ENCODE measurements at regions not wholly inside any gene's neighbourhood (a gene's known extent, or its start where the extent isn't known, plus 50 kb on each side); places are given as distances from the start of the nearest gene placed in this dataset.
A peak's percentile ranks its signal among the peaks of the same experiment; 100 is the strongest.

DNA sequence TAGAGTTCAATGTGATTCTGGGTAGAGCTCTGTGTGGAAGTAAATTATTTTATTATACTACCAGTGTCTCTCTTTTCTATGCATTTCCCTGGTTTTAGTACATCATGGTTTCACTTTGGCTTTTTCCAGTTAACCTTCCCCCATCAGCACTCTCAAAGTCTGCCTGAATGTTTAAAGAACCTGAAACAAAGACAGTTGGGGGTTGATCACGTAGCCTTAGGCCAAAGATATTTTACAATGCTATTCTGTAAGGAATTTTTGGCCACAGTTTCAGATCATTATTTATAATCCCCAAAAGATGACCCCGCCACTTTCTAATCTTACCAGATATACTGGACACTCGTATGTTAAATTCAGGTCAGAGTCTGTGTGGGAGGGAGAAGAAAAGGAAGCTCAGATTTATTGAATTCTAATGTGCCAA lies 156.3 kb upstream of the TMC3 start:
- Histone ChIP-seq H3K4ac (ENCODE audit: low read depth, low read length) (no peak overlapping the region), H4K91ac (ENCODE audit: insufficient read length, low read depth, low read length) (no peak overlapping the region), H3K4me1 (ENCODE audit: insufficient read depth, low read length) (peaks cover 4% of the 10 kb centered on the region; the same call in 1 of the 2 replicates), H2BK120ac (ENCODE audit: low read depth, low read length, poor library complexity, severe bottlenecking) (no peak overlapping the region), H3K79me2 (ENCODE audit: insufficient read depth, low read length) (no peaks in the 10 kb centered on the region), H4K5ac (ENCODE audit: insufficient read length, low read depth, low read length) (no peak overlapping the region), H3K9me3 (ENCODE audit: control insufficient read depth, low read depth, low read length) (no peaks in the 10 kb centered on the region), H2BK12ac (ENCODE audit: insufficient read length, low read depth, low read length) (no peak overlapping the region), H3K23me2 (ENCODE audit: insufficient read length, low read depth, low read length, poor library complexity, severe bottlenecking) (no peaks in the 10 kb centered on the region), H2BK15ac (ENCODE audit: low read depth, low read length) (no peak overlapping the region), H2BK20ac (ENCODE audit: low read depth, low read length, poor library complexity, severe bottlenecking) (no peak overlapping the region), H3K79me1 (ENCODE audit: insufficient read depth, low read depth, low read length, poor library complexity, severe bottlenecking) (no peaks in the 10 kb centered on the region), H3K27ac (ENCODE audit: insufficient read length, low read depth, low read length) (no peak overlapping the region), H2AK5ac (ENCODE audit: insufficient read length, low read length) (no peak overlapping the region), H2BK5ac (ENCODE audit: insufficient read length, low read length) (no peak overlapping the region), H3T11ph (ENCODE audit: low read length) (no peak overlapping the region), H3K56ac (ENCODE audit: insufficient read length, low read depth, low read length) (no peak overlapping the region), H3K4me2 (ENCODE audit: insufficient read depth, insufficient read length, low read length) (no peak overlapping the region), H3K14ac (ENCODE audit: insufficient read depth, low read length) (no peak overlapping the region), H4K20me1 (ENCODE audit: control insufficient read depth, insufficient read depth, insufficient read length) (no peaks in the 10 kb centered on the region), H3K9ac (ENCODE audit: extremely low read depth, insufficient read length, low read length) (no peak overlapping the region), H3K27me3 (ENCODE audit: insufficient read depth, low read length) (no peaks in the 10 kb centered on the region), H3K18ac (ENCODE audit: insufficient read length, low read depth, low read length) (no peak overlapping the region), H3K23ac (ENCODE audit: insufficient read length, low read depth, low read length) (no peak overlapping the region), H2AFZ (ENCODE audit: low read length) (no peak overlapping the region), H4K8ac (replicated peaks; ENCODE audit: insufficient read length, low read depth, low read length) (no peak overlapping the region)
- H3K27ac Mint-ChIP-seq = no peak overlapping the region
- TF ChIP-seq, protein P1, sequence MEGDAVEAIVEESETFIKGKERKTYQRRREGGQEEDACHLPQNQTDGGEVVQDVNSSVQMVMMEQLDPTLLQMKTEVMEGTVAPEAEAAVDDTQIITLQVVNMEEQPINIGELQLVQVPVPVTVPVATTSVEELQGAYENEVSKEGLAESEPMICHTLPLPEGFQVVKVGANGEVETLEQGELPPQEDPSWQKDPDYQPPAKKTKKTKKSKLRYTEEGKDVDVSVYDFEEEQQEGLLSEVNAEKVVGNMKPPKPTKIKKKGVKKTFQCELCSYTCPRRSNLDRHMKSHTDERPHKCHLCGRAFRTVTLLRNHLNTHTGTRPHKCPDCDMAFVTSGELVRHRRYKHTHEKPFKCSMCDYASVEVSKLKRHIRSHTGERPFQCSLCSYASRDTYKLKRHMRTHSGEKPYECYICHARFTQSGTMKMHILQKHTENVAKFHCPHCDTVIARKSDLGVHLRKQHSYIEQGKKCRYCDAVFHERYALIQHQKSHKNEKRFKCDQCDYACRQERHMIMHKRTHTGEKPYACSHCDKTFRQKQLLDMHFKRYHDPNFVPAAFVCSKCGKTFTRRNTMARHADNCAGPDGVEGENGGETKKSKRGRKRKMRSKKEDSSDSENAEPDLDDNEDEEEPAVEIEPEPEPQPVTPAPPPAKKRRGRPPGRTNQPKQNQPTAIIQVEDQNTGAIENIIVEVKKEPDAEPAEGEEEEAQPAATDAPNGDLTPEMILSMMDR (conservative IDR thresholded peaks at IDR 0.05) = no peak
- H3K27me3 Mint-ChIP-seq (ENCODE audit: low read depth) = no peaks in the 10 kb centered on the region; the same call in 1 of the 2 replicates
- no peak for DNase-seq
- no peaks in the 10 kb centered on the region; a peak in 1 of 5 replicates for H3K9me3 Mint-ChIP-seq
- no CpG with 5 or more reads among the region's 3 CpGs for WGBS (ENCODE audit: extremely low coverage, insufficient read length, low lambda C conversion rate)
- peak overlapping the region in 1 of 2 experiments; percentile 61; a peak in 2 of 5 replicates for H3K4me3 Mint-ChIP-seq
- H3K36me3 Mint-ChIP-seq (ENCODE audit: insufficient read depth in 1 of 3, low read depth in 3 of 3) = no peaks in the 10 kb centered on the region
- H3K4me1 Mint-ChIP-seq = peaks cover 33 to 35% of the 10 kb centered on the region in 2 experiments

Data from H9 (cell line).